Adrenal gland (tissue), 5 donors: ENCODE measurements at regions not wholly inside any gene's neighbourhood (a gene's known extent, or its start where the extent isn't known, plus 50 kb on each side); places are given as distances from the start of the nearest gene placed in this dataset.

Source experiments
- CTCF ChIP-seq, 6 experiments: fragments of 450-650 bp in 4 of 6; fragments of 200-600 bp in 2 of 6; sonication (generic) in 1 of 6; IDR thresholded peaks; 1 replicate in 5 of 6; 2 replicates in 1 of 6; pipeline versions ENCODE4 v1.5.1 to v1.8.0; 2016 to 2021; ENCODE audit warnings: antibody characterized with exemption in 6 of 6, mild to moderate bottlenecking in 2 of 6, moderate library complexity in 1 of 6
- POLR2A ChIP-seq, 2 donors: fragments of 450-650 bp; IDR thresholded peaks; one replicate each; pipeline ENCODE4 v1.6.1; 2017; ENCODE audit warnings: antibody characterized with exemption in 2 of 2, mild to moderate bottlenecking in 2 of 2, moderate library complexity in 1 of 2
- donor health status: DM: no; HTN: no; CAD: no.

- TF ChIP-seq CTCF (IDR thresholded peaks at IDR 0.05): no peak
- no peak for TF ChIP-seq POLR2A (IDR thresholded peaks at IDR 0.05)
Measured at GRCh38 chr12:74959657-74960056, 250.0 kb downstream of the KCNC2 start.
